ENCODE measurements at regions not wholly inside any gene's neighbourhood (a gene's known extent, or its start where the extent isn't known, plus 50 kb on each side); places are given as distances from the start of the nearest gene placed in this dataset.

DNA sequence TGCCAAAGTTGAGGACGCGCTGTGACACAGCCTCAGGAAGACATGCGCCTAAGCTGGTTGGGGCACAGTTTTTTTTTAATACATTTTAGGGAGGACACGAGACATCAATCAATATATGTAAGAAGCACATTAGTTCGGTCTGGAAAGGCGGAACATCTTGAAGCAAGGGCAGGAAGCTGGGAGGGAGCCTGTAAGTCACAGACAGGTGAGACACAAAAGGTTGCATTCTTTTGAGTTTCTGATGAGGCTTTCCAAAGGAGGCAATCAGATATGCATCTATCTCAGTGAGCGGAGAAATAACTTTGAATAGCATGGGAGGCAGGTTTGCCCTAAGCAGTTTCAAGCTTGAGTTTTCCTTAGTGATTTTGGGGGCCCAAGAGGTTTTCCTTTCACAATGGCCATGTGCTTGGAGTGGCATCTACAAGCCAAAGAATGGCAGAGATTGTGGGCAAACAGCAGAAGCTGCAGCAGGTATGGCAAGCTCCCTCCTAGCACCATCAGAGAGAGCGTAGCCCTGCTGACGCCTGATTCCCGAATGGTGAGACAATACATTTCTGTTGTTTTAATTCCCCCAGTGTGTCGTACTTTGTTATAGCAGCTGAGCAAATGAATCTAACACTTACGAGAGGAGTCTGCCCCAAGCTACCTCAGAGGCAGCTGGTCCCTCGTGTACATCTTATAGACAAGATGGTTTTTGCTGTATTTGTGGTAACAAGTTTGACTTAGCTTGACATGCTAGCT, 99.5 kb upstream of the TMTC4 start:
- POLR2A ChIA-PET, result no interaction called here
- CTCF ChIA-PET, result no interaction called here
- RAD21 ChIA-PET (ENCODE audit: low non-redundant PET in 1 of 2, low total read pairs in 2 of 2, uncharacterized antibody in 2 of 2, unreplicated experiment in 2 of 2), result no interaction called here
- ATAC-seq, result no peak
- no TSS peak for BruUV-seq (replicated peaks)
- Histone ChIP-seq H3K9ac (ENCODE audit: low read length) (no peak overlapping the region), H3K27ac (ENCODE audit: low read depth, low read length) (no peak overlapping the region), H3K27me3 (ENCODE audit: insufficient read depth, low read length) (peaks cover 4% of the 10 kb centered on the region; the same call in 1 of the 2 replicates), H3K79me2 (ENCODE audit: insufficient read depth, low read length) (no peaks in the 10 kb centered on the region), H3K36me3 (ENCODE audit: control insufficient read depth in 1 of 2, insufficient read depth in 2 of 2, low read length in 2 of 2) (no peaks in the 10 kb centered on the region), H3K4me3 (replicated peaks in 1 of 2; ENCODE audit: low read depth in 1 of 2, low read length in 2 of 2) (no peak overlapping the region), H4K20me1 (ENCODE audit: insufficient read depth) (no peaks in the 10 kb centered on the region), H3K4me1 (ENCODE audit: control insufficient read depth in 1 of 2, insufficient read depth in 2 of 2, low read length in 2 of 2) (no peaks in the 10 kb centered on the region), H2AFZ (ENCODE audit: low read depth, low read length, poor library complexity, severe bottlenecking) (no peak overlapping the region), H3K9me2 (ENCODE audit: insufficient read depth) (no peaks in the 10 kb centered on the region), H3K9me3 (ENCODE audit: control insufficient read depth in 1 of 2, insufficient read depth in 1 of 2, low read depth in 1 of 2, low read length in 2 of 2) (no peaks in the 10 kb centered on the region), H3K4me2 (ENCODE audit: low read length) (no peak overlapping the region)
- DNase-seq (ENCODE audit: low read depth, low spot score), result no peak
- intact Hi-C loops (cut with micrococcal nuclease), result no loop called here
- TF ChIP-seq, protein P1, sequence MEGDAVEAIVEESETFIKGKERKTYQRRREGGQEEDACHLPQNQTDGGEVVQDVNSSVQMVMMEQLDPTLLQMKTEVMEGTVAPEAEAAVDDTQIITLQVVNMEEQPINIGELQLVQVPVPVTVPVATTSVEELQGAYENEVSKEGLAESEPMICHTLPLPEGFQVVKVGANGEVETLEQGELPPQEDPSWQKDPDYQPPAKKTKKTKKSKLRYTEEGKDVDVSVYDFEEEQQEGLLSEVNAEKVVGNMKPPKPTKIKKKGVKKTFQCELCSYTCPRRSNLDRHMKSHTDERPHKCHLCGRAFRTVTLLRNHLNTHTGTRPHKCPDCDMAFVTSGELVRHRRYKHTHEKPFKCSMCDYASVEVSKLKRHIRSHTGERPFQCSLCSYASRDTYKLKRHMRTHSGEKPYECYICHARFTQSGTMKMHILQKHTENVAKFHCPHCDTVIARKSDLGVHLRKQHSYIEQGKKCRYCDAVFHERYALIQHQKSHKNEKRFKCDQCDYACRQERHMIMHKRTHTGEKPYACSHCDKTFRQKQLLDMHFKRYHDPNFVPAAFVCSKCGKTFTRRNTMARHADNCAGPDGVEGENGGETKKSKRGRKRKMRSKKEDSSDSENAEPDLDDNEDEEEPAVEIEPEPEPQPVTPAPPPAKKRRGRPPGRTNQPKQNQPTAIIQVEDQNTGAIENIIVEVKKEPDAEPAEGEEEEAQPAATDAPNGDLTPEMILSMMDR (IDR thresholded peaks at IDR 0.05 in 2 of 3, conservative IDR thresholded peaks at IDR 0.05 in 1 of 3; ENCODE audit: borderline replicate concordance in 1 of 3, insufficient read depth in 1 of 3, low read depth in 2 of 3, low read length in 2 of 3), result no peak
- TF ChIP-seq SRF (IDR thresholded peaks at IDR 0.05; ENCODE audit: low read depth), result no peak
- TF ChIP-seq SIN3A (IDR thresholded peaks at IDR 0.05; ENCODE audit: low read depth), result no peak
- TF ChIP-seq EGR1 (IDR thresholded peaks at IDR 0.05; ENCODE audit: low read depth), result no peak
- no peak for TF ChIP-seq ZNF274 (IDR thresholded peaks at IDR 0.05; ENCODE audit: low read depth, low read length)
- TF ChIP-seq, protein P2, sequence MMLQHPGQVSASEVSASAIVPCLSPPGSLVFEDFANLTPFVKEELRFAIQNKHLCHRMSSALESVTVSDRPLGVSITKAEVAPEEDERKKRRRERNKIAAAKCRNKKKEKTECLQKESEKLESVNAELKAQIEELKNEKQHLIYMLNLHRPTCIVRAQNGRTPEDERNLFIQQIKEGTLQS (IDR thresholded peaks at IDR 0.05), result no peak
- no peak for TF ChIP-seq ELF1 (IDR thresholded peaks at IDR 0.05; ENCODE audit: borderline replicate concordance, low read depth)
- TF ChIP-seq, protein P3, sequence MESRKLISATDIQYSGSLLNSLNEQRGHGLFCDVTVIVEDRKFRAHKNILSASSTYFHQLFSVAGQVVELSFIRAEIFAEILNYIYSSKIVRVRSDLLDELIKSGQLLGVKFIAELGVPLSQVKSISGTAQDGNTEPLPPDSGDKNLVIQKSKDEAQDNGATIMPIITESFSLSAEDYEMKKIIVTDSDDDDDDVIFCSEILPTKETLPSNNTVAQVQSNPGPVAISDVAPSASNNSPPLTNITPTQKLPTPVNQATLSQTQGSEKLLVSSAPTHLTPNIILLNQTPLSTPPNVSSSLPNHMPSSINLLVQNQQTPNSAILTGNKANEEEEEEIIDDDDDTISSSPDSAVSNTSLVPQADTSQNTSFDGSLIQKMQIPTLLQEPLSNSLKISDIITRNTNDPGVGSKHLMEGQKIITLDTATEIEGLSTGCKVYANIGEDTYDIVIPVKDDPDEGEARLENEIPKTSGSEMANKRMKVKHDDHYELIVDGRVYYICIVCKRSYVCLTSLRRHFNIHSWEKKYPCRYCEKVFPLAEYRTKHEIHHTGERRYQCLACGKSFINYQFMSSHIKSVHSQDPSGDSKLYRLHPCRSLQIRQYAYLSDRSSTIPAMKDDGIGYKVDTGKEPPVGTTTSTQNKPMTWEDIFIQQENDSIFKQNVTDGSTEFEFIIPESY (IDR thresholded peaks at IDR 0.05; ENCODE audit: extremely low read depth, insufficient replicate concordance, low read length), result no peak
- no peak for TF ChIP-seq EZH2 (IDR thresholded peaks at IDR 0.05)
- TF ChIP-seq RAD21 (IDR thresholded peaks at IDR 0.05; ENCODE audit: low read depth), result no peak

Measured in HCT116 (cell line).